GM13977 (cell line): ENCODE measurements at regions not wholly inside any gene's neighbourhood (a gene's known extent, or its start where the extent isn't known, plus 50 kb on each side); places are given as distances from the start of the nearest gene placed in this dataset.

ENCODE experiments used
- DNase-seq: peaks from one replicate; pipeline ENCODE4 v3.0.0; 2012; ENCODE audit warnings: low spot score
- CTCF ChIP-seq: IDR thresholded peaks from 2 replicates; pipeline ENCODE4 v1.5.1; 2012; ENCODE audit warnings: mild to moderate bottlenecking, control low read depth; ENCODE audit not compliant: insufficient read depth; ENCODE audit errors: extremely low read depth, missing control alignments
- in situ Hi-C: fragments of 300-500 bp; cut with MboI; formaldehyde crosslinking; loops from one replicate; pipeline ENCODE4 v1.12.0; 2022; ENCODE audit warnings: low sequenced_read_pairs, low pct_unique_long_range_greater_than_20kb, mixed read lengths, inconsistent platforms; ENCODE audit not compliant: unreplicated experiment

GRCh38 chr12:92255741-92256140, 110.1 kb upstream of the BTG1 start:
- DNase-seq = no peak
- in situ Hi-C loops = no loop called here

GRCh38 chr12:92253301-92253700, 107.7 kb upstream of the BTG1 start:
- in situ Hi-C loops = no loop called here
- DNase-seq = no peak
- no peak for TF ChIP-seq CTCF

More at GRCh38 chr12:92255741-92256140, 110.1 kb upstream of the BTG1 start:
- TF ChIP-seq CTCF = no peak

- no peak for DNase-seq
- no peak for TF ChIP-seq CTCF
- in situ Hi-C loops = no loop called here
These were observed 103.3 kb upstream of the BTG1 start for GRCh38 chr12:92248977-92249376.

GRCh38 chr12:92244036-92244435, 98.4 kb upstream of the BTG1 start:
- DNase-seq = no peak
- no peak for TF ChIP-seq CTCF
- in situ Hi-C loops = no loop called here

- no peak for DNase-seq
- in situ Hi-C loops = no loop called here
- no peak for TF ChIP-seq CTCF
These were observed 97.3 kb upstream of the BTG1 start for GRCh38 chr12:92242907-92243306.

GRCh38 chr12:92237762-92238523, 92.3 kb upstream of the BTG1 start:
- DNase-seq = no peak
- TF ChIP-seq CTCF = no peak
- in situ Hi-C loops = no loop called here
